HG02938 (cell line): ENCODE measurements at regions not wholly inside any gene's neighbourhood (a gene's known extent, or its start where the extent isn't known, plus 50 kb on each side); places are given as distances from the start of the nearest gene placed in this dataset.
"Not testable (repeated sequence)": the region's sequence is repeated elsewhere in the genome, so short reads cannot be mapped to it uniquely, and the experiment has no call there.

ENCODE experiments used
- ATAC-seq: cut with Tn5 transposase; IDR thresholded peaks from one replicate; pipeline ENCODE4 v1.9.1; 2021; ENCODE audit warnings: mild to moderate bottlenecking, moderate library complexity; ENCODE audit not compliant: unreplicated experiment

GRCh38 chr1:148361427-148362215 is 121.5 kb downstream of the PPIAL4G start:
- not testable (repeated sequence) for ATAC-seq

GRCh38 chr1:148357037-148357436 is 126.1 kb downstream of the PPIAL4G start:
- ATAC-seq, result no peak

- no peak for ATAC-seq
Measured at GRCh38 chr1:148355976-148356375, 127.1 kb downstream of the PPIAL4G start.

- no peak for ATAC-seq
Measured at GRCh38 chr1:148354913-148355308, 128.2 kb downstream of the PPIAL4G start.

DNA sequence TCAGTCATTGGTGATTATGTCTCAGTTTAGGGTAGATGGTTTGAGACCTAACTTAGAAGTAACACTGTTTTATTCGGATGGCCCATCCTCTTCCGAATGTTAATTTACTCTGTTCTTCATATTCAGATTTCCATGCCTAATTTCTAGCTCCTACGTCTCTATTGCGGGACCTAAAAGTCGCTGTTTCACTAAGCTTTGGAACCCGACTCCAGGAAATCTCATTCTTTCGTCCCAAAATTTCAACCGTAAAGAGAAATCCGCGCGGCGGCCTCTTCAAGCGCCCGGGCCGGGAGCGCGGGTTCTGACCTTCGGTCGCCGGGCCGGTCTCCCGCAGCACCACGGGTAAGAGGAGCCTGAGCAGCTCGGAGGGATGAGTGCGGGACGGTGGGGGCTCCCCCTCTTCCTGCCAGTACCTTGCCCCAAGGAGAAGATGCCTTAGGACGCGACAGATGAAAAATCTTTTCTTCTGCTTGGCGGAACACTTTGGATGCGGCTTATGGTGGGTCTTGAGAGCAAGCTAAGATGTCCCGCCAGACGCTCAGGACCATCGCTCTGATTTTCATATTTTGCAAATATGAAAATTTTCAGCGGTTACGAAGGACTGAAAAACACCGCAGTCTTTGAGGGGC is 128.7 kb downstream of the PPIAL4G start:
- ATAC-seq, result no peak

DNA sequence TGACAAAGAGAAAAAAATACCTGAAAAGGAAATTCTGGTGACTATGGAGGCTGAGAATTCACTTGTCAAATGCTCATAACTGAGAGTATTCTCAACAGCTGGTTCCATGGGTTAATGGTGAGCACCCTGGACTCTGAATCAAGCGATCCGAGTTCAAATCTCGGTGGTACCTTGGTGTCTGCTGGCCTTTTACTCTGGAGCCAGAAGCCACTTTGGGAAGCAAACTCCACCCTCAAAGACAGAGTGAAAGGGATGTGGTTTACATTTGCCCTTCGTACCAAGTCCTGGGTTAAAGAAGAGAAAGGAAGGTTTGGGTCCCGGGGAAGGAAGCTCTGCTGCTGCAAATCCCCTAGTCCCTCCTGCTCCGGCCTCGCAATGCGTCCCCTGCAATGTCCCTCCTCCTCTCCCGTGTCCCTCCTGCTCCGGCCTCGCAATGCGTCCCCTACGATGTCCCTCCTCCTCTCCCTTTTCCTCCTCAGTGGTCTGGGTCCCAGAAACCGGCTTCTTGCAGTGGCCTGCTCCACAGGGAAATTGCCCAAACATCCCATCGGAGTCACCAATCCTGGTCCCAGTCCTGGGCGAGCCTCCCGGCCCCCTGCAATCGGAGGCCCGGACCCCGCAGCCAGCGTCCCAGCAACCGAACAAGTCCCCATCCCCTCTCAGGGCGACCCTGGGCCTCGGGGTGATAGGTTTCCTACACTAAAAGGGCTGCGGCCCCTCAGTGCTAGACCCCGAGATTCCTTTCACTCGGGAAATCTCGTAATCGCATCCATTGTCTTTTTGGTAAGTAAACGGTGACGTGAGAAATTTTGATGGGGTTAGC is 129.4 kb downstream of the PPIAL4G start:
- no peak for ATAC-seq

DNA sequence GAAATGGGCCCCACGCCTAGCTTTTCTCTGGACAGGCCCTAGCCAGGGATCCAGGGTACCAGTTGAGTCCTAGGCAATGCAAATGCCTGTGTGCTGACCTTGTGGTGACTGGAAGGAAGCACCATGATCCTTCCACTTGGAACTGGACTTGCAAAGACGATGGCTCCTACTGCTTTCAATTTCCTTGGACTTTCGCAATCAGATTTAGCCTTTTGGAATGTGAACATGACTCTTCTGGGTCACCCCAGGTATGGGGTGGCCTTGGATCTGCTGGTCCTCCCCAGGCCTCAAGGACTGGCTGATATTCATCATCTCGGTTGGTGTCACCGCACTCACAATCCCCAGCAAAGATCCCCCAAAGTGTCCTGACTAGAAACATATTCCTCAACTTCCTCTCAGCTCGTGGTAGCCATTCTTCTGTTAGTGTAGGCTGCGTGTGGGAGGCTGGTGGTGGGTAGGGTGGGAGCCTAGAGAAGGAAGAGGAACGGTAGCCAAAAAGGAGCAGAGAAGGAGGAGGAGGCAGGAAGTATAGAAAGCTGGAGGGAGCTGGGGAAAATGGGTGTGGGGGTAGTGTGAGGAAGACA is 130.5 kb downstream of the PPIAL4G start:
- no peak for ATAC-seq

- ATAC-seq, result no peak
Measured at GRCh38 chr1:148347781-148348180, 135.3 kb downstream of the PPIAL4G start.

DNA sequence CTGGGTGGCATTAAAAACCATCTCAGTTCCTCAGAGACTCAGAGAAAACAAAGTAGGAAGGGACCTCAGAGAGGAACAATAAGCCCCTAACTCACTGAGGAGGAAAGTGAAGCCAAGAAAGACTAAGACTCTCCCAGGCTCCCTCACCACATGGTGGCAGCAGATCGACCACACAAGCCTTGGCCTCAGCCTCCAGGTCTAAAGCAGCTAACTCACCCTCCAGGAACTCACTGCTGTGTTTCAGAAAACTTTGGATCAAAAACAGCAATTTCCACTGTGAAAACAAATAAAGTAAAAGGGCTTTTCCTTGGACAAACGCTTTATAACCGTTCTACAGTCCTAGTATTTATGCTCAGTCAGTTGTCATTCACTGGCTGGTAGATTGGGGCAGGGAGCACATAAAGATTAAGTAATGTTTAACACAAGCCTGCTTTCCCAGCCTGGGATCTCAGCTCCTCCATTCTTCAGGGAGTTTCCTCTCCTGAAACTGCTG is 137.4 kb downstream of the PPIAL4G start:
- ATAC-seq, result not testable (repeated sequence)

- ATAC-seq, result not testable (repeated sequence)
Measured at GRCh38 chr1:148344651-148345050, 138.5 kb downstream of the PPIAL4G start.

DNA sequence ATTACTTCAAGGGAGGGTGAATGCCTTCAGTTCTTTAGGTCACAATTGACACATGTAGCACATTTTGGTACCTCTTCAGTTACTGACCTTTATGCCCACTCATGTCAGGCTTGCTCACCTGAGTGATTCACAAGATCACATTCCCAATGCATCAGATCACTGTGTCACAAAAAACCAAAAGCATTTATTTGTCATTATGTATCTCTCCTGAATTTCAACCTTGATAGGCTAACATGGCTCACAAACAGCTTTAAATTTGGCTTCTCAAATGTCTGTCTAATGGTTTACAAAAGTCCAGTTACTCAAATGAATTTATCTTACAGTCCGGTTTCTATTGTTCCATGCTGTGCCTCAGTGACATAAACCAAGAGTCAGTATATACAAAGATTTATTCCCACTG is 141.4 kb downstream of the PPIAL4G start:
- ATAC-seq, result not testable (repeated sequence)

- ATAC-seq, result not testable (repeated sequence)
Measured at GRCh38 chr1:148336121-148336918, 146.8 kb downstream of the PPIAL4G start.

GRCh38 chr1:148334339-148335130 is 148.6 kb downstream of the PPIAL4G start:
- ATAC-seq, result peak; percentile 78

DNA sequence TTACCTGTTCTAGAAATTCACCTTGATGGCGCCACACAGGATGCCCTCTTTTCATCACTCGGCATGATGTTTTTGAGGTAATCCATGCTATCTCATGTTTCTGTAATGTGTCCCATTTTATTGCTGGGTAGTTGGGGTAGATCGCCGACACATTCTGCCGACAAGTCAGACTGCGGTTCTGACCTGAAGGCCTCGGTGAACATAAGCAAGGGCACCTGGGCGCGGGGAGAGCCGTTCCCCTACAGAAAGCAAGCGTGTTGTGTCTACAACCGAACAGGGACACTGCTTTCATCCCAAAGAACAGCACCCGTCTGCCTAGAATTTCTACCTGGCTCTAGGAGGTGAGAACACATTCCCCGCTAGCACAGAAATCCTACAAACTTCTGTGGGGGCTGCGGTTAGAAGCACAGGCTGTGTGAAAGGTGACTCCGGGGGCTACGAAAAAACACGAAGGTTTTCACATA is 149.2 kb downstream of the PPIAL4G start:
- no peak for ATAC-seq

DNA sequence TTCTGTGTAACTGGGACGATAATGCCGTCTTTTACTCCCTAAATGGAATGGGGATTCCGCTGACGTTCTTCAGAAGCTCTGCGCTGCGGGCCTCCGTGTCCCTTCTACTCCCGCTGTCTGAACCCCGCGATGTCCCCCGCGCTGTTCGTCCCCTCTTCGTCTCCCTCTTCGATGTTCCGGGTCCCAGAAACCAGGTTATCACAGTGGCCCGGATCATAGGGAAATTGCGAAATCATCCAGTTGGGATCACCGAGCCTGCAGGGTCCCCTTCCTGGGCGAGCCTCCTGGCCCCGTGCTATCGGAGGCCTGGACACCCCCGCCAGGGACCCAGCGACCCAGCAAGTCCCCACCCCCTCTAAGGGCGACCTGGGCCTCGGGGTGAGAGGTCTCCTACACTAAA is 154.2 kb downstream of the PPIAL4G start:
- ATAC-seq, result no peak

- not testable (repeated sequence) for ATAC-seq
Measured at GRCh38 chr1:148325031-148325430, 158.1 kb downstream of the PPIAL4G start.

- ATAC-seq, result not testable (repeated sequence)
Measured at GRCh38 chr1:148324465-148324864, 158.6 kb downstream of the PPIAL4G start.

DNA sequence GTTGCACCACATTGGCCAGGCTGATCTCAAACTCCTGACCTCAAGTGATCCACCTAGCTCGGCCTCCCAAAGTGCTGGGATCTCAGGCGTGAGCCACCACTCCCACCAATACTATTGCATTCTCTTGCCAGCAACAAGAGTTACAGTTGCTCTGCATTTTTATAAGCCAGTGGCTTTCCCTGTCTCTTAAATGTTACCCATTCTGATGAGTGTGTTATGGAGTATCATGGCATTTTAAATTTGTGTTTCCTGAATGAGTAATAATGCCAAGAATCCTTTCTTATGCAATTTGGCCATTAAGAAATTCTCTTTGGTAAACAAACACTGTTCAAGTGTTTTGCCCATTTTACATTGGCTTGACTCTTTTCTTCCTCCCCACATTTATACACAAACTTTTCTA is 163.0 kb downstream of the PPIAL4G start:
- ATAC-seq, result not testable (repeated sequence)

DNA sequence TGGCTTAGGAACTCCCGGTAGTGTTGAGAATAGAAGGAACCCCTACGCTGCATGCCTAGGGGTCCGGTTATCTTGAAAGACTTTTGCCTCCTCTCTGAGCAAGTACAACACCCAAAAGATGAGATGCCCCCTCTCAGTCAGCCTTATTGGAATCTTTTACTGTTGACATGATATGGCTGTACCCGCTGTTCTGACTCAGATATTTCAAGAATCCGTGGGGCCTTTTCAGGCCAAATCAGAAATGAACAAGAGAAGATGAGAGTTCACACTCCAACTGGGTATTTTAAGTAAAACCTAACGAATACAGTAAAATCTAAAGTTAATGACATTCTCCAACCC is 164.2 kb downstream of the PPIAL4G start:
- ATAC-seq, result no peak
